GM21390 (cell line): ENCODE measurements at regions not wholly inside any gene's neighbourhood (a gene's known extent, or its start where the extent isn't known, plus 50 kb on each side); places are given as distances from the start of the nearest gene placed in this dataset.

Experiments
- ATAC-seq: cut with Tn5 transposase; IDR thresholded peaks from one replicate; pipeline ENCODE4 v1.9.1; 2021; ENCODE audit not compliant: unreplicated experiment

DNA sequence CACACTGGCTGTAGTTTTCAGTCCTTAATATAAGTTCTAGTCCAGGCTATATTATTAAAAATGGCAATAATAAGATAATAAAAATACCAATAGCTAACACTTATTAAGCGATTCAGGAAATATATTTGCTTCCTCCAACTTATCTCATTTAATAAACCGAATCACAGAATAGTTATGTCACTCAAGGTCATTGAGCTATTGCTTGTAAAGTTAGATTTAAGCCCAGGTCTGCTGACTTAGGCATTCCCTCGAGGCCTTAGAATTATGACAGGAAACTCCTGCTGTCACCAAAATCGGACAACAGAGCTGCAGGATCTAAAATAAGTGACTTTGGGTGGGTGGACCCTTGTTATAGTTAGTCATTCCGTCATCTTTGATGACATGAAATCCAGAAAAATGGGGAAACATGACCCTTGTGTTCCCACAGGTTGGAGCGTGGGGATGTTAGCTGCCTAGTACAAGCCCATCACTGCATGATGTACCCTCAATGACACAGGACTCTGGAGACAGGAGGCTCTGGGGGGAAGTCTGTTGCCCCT is 181.3 kb upstream of the PHYHIPL start:
- no peak for ATAC-seq

- no peak for ATAC-seq
Measured at GRCh38 chr10:58996063-58996462, 180.4 kb upstream of the PHYHIPL start.

DNA sequence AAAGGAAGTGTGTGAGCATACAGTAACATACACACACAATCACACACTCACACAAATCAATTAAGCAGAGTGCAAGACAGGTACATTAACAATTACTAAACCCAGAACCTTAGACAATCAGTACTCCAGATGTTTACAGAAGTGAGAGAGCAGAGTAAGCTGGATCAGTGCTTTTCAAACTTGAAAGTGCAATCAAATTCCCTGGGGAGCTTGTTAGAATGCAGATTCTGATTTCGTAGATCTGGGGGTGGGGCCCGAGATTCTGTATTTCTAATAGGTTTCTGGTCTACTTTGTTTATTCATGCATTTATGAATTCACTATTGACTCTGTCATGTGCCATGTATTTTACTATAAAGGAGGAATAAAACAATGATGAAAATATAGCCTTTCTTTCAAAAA is 179.6 kb upstream of the PHYHIPL start:
- no peak for ATAC-seq

DNA sequence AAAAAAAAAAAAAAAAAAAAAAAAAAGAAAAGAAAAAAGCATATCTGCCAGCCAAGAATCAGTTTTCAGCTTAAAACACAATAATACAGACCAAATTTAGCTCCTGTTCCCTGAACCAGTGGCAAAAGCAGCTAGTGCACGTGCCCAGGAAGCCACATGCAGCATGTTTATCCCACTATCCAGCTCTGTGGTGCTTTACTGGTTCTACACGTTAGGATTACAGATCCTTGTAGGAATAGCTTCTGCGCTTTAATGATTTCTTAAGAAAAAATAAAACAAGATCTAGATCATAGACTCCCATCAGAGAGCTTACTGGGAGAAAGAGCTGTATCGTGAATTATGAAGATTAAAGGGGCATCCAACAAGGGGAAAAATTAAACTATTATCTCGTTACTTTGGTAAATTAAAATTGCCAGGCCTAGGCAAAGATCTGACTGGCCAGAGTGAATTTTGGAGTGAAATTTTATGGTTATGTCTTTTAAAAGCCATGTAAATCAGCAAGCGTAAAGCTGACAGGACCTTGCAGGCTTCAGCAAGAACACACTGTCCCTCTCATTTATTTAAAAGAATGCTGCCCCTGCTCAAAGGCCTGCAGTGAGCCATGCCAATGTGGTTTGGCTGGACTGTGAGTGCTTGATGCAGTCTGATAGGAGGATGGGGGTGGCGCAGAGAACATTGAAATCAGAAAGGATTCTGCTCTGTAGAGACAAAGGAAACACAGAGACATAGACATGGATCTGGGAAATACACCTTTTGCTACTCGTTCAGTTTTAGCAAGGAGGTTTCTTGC is 177.3 kb upstream of the PHYHIPL start:
- no peak for ATAC-seq

DNA sequence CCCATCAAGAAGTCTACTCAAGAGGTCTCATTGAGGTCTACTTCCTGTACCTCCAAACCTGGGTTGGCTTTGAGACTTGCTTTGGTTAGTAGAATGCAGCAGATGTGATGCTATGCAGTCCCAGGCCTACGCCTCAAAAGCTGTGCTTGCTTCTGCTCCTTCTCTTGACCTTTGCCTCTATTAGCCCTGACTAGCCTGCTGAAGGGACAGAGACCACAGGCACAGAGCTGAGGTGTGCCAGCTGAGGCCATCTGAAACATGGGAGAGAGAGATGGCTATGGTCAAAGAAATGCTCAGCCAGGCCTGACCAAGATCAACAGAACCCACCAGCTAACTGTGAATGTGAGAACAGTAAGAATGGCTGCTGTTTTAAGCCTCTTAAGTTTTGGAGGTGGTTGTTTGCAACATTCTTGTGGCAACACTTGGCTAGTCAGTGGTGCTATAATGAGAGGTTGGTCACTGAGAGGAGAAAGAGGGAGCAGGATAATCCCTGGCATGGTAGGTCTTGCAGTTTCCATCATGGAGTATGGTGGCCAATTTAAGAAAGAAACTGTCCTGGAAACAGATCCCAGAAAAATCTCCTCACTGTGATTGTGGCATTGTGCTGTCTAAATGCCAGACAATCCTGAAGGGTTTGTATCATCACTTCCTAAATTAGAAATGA is 176.1 kb upstream of the PHYHIPL start:
- no peak for ATAC-seq

DNA sequence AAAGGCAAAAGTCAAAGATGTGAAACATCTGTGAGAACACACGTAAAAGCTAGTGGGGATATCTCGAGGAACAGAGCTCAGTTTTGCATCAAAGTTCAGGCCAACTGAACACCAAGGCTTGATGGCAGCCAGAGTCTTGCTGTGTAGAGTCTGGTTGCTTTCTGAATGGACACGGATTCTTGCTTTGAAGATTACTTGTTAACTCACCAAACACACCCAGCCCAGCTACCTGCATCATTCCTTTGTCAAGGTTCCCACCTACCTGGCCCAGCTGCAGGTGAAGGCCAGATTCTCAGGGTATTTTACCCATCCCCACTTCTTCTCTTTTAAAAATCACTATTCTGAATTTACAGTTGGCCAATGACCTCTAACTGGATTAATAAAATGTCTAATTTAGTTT is 174.4 kb upstream of the PHYHIPL start:
- ATAC-seq = no peak

- no peak for ATAC-seq
Measured at GRCh38 chr10:59003203-59003602, 173.2 kb upstream of the PHYHIPL start.

DNA sequence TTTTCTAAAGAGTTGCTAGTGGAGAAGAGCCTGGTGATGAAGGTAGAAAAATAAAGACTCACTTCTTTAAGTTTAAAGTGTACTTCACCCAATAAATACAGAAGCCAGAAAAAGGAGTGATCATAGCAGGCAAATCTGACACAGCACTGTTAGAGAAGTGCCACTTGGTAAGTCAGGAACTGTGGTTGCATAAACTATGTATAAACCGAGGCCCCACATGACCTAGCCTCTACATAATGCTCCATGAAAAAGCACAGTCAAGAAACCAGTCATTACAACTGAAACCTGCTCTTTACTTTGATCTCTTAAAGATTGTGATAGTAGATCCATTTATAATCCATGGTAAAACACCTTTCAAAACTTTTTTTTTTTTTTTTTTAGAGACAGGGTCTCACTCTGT is 172.1 kb upstream of the PHYHIPL start:
- ATAC-seq = no peak

GRCh38 chr10:59006511-59007306 is 169.7 kb upstream of the PHYHIPL start:
- no peak for ATAC-seq

GRCh38 chr10:59007307-59008025 is 169.0 kb upstream of the PHYHIPL start:
- no peak for ATAC-seq

DNA sequence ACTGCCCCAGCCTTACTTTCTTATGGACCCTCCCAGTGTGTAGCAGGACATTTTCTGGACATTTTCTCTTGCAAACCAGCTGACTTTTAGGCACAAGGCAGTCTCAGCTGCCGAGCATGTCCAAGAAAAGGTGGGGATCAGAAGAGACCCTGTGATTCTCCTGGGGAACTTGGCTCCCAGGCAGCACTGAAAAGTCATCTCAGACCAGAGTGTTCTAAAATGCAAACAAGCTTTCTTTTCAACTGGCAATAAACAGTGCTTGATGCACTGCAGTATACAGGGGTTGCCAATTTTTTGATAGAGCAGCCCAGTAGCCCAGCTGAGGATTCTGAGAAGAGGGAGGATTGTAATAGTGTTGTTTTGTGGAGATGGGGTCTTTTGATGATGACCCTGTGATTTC is 168.0 kb upstream of the PHYHIPL start:
- ATAC-seq = no peak

DNA sequence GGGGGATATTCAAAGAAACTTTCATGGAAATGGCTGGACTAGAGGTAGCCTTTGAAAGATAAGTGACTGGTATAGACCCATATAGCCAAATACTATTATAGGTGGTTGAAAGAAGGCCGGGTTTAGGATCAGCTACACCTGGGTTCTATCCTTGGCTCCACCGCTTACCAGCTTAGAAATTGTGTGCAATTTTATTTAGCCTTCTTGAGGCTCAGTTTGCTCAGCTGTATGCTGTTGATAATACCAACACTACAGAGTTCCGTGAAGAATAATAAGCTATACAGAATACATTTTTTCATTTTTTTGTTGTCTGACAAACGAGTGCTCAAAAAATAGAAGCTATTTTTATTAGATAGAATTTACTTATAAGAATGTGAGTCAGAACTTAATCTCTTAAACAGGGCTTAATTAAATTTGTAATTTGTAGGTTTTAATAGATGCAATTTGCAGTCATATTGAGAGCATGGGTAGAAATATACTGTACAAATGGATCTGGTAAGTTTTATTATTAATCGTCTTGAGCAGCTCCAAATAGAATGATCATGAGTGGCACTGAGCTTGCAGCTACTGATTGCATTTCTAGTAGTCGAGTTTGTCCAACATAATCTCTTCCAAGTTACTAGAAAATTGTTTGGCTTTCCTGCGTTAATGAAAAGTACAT is 164.3 kb upstream of the PHYHIPL start:
- no peak for ATAC-seq

DNA sequence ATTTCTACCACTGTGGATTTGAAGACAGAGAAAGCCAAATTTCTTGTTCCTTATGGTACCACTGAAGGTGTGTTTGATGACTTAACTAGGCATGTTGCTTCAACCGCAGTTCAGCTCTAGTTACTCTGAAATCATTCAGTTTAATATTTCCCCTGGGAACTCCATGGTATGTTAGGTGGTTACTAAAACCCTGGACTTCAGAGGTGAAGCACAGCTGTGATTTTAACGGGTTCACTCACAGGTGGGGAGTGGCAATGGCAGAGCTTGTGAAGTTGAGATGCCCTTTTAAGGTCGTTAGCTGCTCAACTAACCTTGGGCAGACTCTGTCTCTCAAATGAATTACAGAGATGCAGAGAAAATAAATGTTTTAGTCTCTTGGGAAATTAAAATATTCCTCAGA is 163.6 kb upstream of the PHYHIPL start:
- ATAC-seq = no peak

GRCh38 chr10:59016043-59016442 is 160.4 kb upstream of the PHYHIPL start:
- no peak for ATAC-seq

- no peak for ATAC-seq
Measured at GRCh38 chr10:59018977-59019376, 157.5 kb upstream of the PHYHIPL start.

GRCh38 chr10:59019603-59020002 is 156.8 kb upstream of the PHYHIPL start:
- ATAC-seq = no peak

- ATAC-seq = no peak
Measured at GRCh38 chr10:59020502-59020901, 155.9 kb upstream of the PHYHIPL start.

GRCh38 chr10:59025981-59026765 is 150.3 kb upstream of the PHYHIPL start:
- no peak for ATAC-seq

- no peak for ATAC-seq
Measured at GRCh38 chr10:59027975-59028655, 148.3 kb upstream of the PHYHIPL start.
